ENCODE measurements at regions not wholly inside any gene's neighbourhood (a gene's known extent, or its start where the extent isn't known, plus 50 kb on each side); places are given as distances from the start of the nearest gene placed in this dataset.

- no peaks in the 10 kb centered on the region for H3K36me3 Mint-ChIP-seq (ENCODE audit: low read depth)
- H3K9me3 Mint-ChIP-seq = no peaks in the 10 kb centered on the region
Observed at GRCh38 chr21:28632755-28633408, 359.8 kb downstream of the LTN1 start.

GRCh38 chr21:28627691-28628090 is 365.0 kb downstream of the LTN1 start:
- Mint-ChIP-seq H3K36me3 (ENCODE audit: low read depth) (no peaks in the 10 kb centered on the region), H3K4me1 (no peaks in the 10 kb centered on the region), H3K27me3 (ENCODE audit: low read depth) (no peaks in the 10 kb centered on the region), H3K9me3 (peaks cover 3% of the 10 kb centered on the region), H3K4me3 (no peak overlapping the region), H3K27ac (no peak overlapping the region)
- TF ChIP-seq CTCF (IDR thresholded peaks at IDR 0.05; ENCODE audit: unreplicated experiment in 3 of 3) = no peak

More at GRCh38 chr21:28632755-28633408, 359.8 kb downstream of the LTN1 start:
- no peak overlapping the region for H3K4me3 Mint-ChIP-seq
- H3K4me1 Mint-ChIP-seq = no peaks in the 10 kb centered on the region
- H3K27ac Mint-ChIP-seq = no peak overlapping the region
- no peaks in the 10 kb centered on the region for H3K27me3 Mint-ChIP-seq (ENCODE audit: low read depth)
- TF ChIP-seq CTCF (IDR thresholded peaks at IDR 0.05; ENCODE audit: unreplicated experiment in 3 of 3) = no peak

- Mint-ChIP-seq H3K4me3 (no peak overlapping the region), H3K36me3 (ENCODE audit: low read depth) (no peaks in the 10 kb centered on the region), H3K27ac (no peak overlapping the region), H3K9me3 (peaks cover 5% of the 10 kb centered on the region), H3K27me3 (ENCODE audit: low read depth) (no peaks in the 10 kb centered on the region), H3K4me1 (no peaks in the 10 kb centered on the region)
- no peak for TF ChIP-seq CTCF (IDR thresholded peaks at IDR 0.05; ENCODE audit: unreplicated experiment in 3 of 3)
Observed at GRCh38 chr21:28627261-28627660, 365.4 kb downstream of the LTN1 start.

GRCh38 chr21:28624626-28625025 is 368.1 kb downstream of the LTN1 start:
- Mint-ChIP-seq H3K27me3 (ENCODE audit: low read depth) (no peaks in the 10 kb centered on the region), H3K4me3 (no peak overlapping the region), H3K36me3 (ENCODE audit: low read depth) (no peaks in the 10 kb centered on the region), H3K27ac (no peak overlapping the region), H3K9me3 (peaks cover 19% of the 10 kb centered on the region), H3K4me1 (no peaks in the 10 kb centered on the region)
- no peak for TF ChIP-seq CTCF (IDR thresholded peaks at IDR 0.05; ENCODE audit: unreplicated experiment in 3 of 3)

- Mint-ChIP-seq H3K27me3 (ENCODE audit: low read depth) (no peaks in the 10 kb centered on the region), H3K4me3 (no peak overlapping the region), H3K9me3 (peaks cover 19% of the 10 kb centered on the region), H3K36me3 (ENCODE audit: low read depth) (no peaks in the 10 kb centered on the region), H3K27ac (no peak overlapping the region), H3K4me1 (no peaks in the 10 kb centered on the region)
- TF ChIP-seq CTCF (IDR thresholded peaks at IDR 0.05; ENCODE audit: unreplicated experiment in 3 of 3) = no peak
Observed at GRCh38 chr21:28617300-28617699, 375.4 kb downstream of the LTN1 start.

- Mint-ChIP-seq H3K36me3 (ENCODE audit: low read depth) (no peaks in the 10 kb centered on the region), H3K27me3 (ENCODE audit: low read depth) (no peaks in the 10 kb centered on the region), H3K27ac (no peak overlapping the region), H3K9me3 (peaks cover 5% of the 10 kb centered on the region), H3K4me3 (no peak overlapping the region), H3K4me1 (no peaks in the 10 kb centered on the region)
- no peak for TF ChIP-seq CTCF (IDR thresholded peaks at IDR 0.05; ENCODE audit: unreplicated experiment in 3 of 3)
Observed at GRCh38 chr21:28615276-28615675, 377.4 kb downstream of the LTN1 start.

Measured in nephron (organoid).